CD14-positive monocyte (primary cell): ENCODE measurements at regions not wholly inside any gene's neighbourhood (a gene's known extent, or its start where the extent isn't known, plus 50 kb on each side); places are given as distances from the start of the nearest gene placed in this dataset.

Experiments
- DNase-seq, 3 donors: peaks; one replicate each; pipeline ENCODE4 v3.0.0-alpha.2; 2011 to 2022
- H2AFZ ChIP-seq: 2 replicates; pipeline ENCODE4 v1.6.0; 2012; ENCODE audit warnings: mild to moderate bottlenecking, low read depth, low read length, inconsistent platforms; ENCODE audit not compliant: insufficient read depth, poor library complexity, severe bottlenecking
- H3K27ac ChIP-seq, 2 donors: 1 replicate in 1 of 2; 2 replicates in 1 of 2; pipeline ENCODE4 v1.5.1; 2012 to 2013; ENCODE audit warnings: low read length in 2 of 2, control low read depth in 1 of 2, inconsistent platforms in 1 of 2, low read depth in 1 of 2, mild to moderate bottlenecking in 1 of 2
- H3K27me3 ChIP-seq, 2 donors: one replicate each; pipeline versions ENCODE4 v1.6.0 to v1.6.1; 2011 to 2013; ENCODE audit warnings: low read length in 2 of 2; ENCODE audit not compliant: control insufficient read depth in 2 of 2, insufficient read depth in 2 of 2
- H3K36me3 ChIP-seq, 2 donors: replicated peaks in 1 of 2; 1 replicate in 1 of 2; 2 replicates in 1 of 2; pipeline versions ENCODE4 v1.5.1 to v1.6.1; 2012 to 2013; ENCODE audit warnings: low read length in 2 of 2, control low read depth in 1 of 2, inconsistent platforms in 1 of 2, mild to moderate bottlenecking in 1 of 2; ENCODE audit not compliant: insufficient read depth in 2 of 2, control insufficient read depth in 1 of 2
- H3K4me1 ChIP-seq, 2 donors: 1 replicate in 1 of 2; 2 replicates in 1 of 2; pipeline versions ENCODE4 v1.5.1 to v1.6.1; 2012 to 2013; ENCODE audit warnings: low read length in 2 of 2, control low read depth in 1 of 2, inconsistent platforms in 1 of 2, mild to moderate bottlenecking in 1 of 2, moderate library complexity in 1 of 2; ENCODE audit not compliant: insufficient read depth in 2 of 2, control insufficient read depth in 1 of 2
- H3K4me2 ChIP-seq: replicated peaks from 2 replicates; pipeline ENCODE3; 2012; ENCODE audit warnings: low read length, moderate library complexity, mild to moderate bottlenecking; ENCODE audit not compliant: poor library complexity, severe bottlenecking; ENCODE audit errors: extremely low read depth
- H3K4me3 ChIP-seq, 3 experiments: fragments of 200-600 bp in 1 of 3; sonication (generic) in 1 of 3; replicated peaks in 1 of 3; 1 replicate in 2 of 3; 2 replicates in 1 of 3; pipeline ENCODE4 v1.5.1; 2011 to 2013; ENCODE audit warnings: low read length in 3 of 3, mild to moderate bottlenecking in 3 of 3, control low read depth in 2 of 3, low read depth in 2 of 3, inconsistent platforms in 1 of 3, moderate library complexity in 1 of 3
- H3K79me2 ChIP-seq: 2 replicates; pipeline ENCODE4 v1.6.0; 2012; ENCODE audit warnings: mild to moderate bottlenecking, control low read depth, inconsistent platforms, low read length, moderate library complexity; ENCODE audit not compliant: insufficient read depth
- H3K9ac ChIP-seq: 2 replicates; pipeline ENCODE4 v1.6.0; 2017; ENCODE audit warnings: low read length, mild to moderate bottlenecking; ENCODE audit not compliant: insufficient read depth, poor library complexity, severe bottlenecking
- H3K9me3 ChIP-seq, 2 donors: replicated peaks in 1 of 2; 1 replicate in 1 of 2; 2 replicates in 1 of 2; pipeline versions ENCODE4 v1.5.1 to v1.6.1; 2012 to 2013; ENCODE audit warnings: low read length in 2 of 2, control low read depth in 1 of 2; ENCODE audit not compliant: control insufficient read depth in 1 of 2, insufficient read depth in 1 of 2
- H4K20me1 ChIP-seq: 2 replicates; pipeline ENCODE4 v1.6.0; 2012; ENCODE audit warnings: mild to moderate bottlenecking, low read length, control low read depth, moderate library complexity; ENCODE audit not compliant: insufficient read depth
- H3K27ac Mint-ChIP-seq, 7 donors: one replicate each; pipeline ENCODE4 v1.8.0; 2020; ENCODE audit warnings: mild to moderate bottlenecking in 7 of 7, mixed read lengths in 7 of 7, moderate library complexity in 6 of 7, inconsistent platforms in 2 of 7
- H3K27me3 Mint-ChIP-seq, 3 donors: one replicate each; pipeline ENCODE4 v1.8.0; 2021 to 2022; ENCODE audit warnings: low read depth in 3 of 3, mild to moderate bottlenecking in 3 of 3, mixed read lengths in 3 of 3, moderate library complexity in 3 of 3, inconsistent platforms in 1 of 3
- H3K36me3 Mint-ChIP-seq, 2 donors: one replicate each; pipeline ENCODE4 v1.8.0; 2020; ENCODE audit warnings: mixed read lengths in 2 of 2, inconsistent platforms in 1 of 2, mild to moderate bottlenecking in 1 of 2
- H3K4me1 Mint-ChIP-seq: one replicate; pipeline ENCODE4 v1.8.0; 2020; ENCODE audit warnings: mild to moderate bottlenecking, mixed read lengths
- H3K4me3 Mint-ChIP-seq, 2 donors: one replicate each; pipeline ENCODE4 v1.8.0; 2020; ENCODE audit warnings: mild to moderate bottlenecking in 2 of 2, mixed read lengths in 2 of 2, moderate library complexity in 1 of 2
- H3K9me3 Mint-ChIP-seq, 7 donors: one replicate each; pipeline ENCODE4 v1.8.0; 2020 to 2022; ENCODE audit warnings: mixed read lengths in 7 of 7, mild to moderate bottlenecking in 6 of 7, moderate library complexity in 6 of 7, inconsistent platforms in 2 of 7
- CTCF ChIP-seq: fragments of 200-600 bp; IDR thresholded peaks from one replicate; pipeline ENCODE4 v1.8.0; 2022; ENCODE audit warnings: antibody characterized with exemption, mild to moderate bottlenecking
- WGBS: methylation state at CpG from one replicate; pipeline ENCODE4 v1.1.5; 2013; ENCODE audit warnings: missing lambda C conversion rate; ENCODE audit not compliant: insufficient coverage; 5-methylcytosine and 5-hydroxymethylcytosine counted together
- intact Hi-C, 2 donors: fragments of 100-400 bp; cut with micrococcal nuclease; formaldehyde crosslinking; loops; one replicate each; pipeline versions ENCODE4 v1.15.0 to v1.15.1; 2023

- intact Hi-C loops = no loop called here
- no CpG with 5 or more reads among the region's 1 CpG for WGBS
- H3K27ac Mint-ChIP-seq = no peak overlapping the region
- H3K27me3 Mint-ChIP-seq = no peaks in the 10 kb centered on the region
- H3K79me2 ChIP-seq = no peaks in the 10 kb centered on the region
- H3K9ac ChIP-seq = no peak overlapping the region
- TF ChIP-seq CTCF = no peak
- no peak overlapping the region for H2AFZ ChIP-seq
- H3K36me3 Mint-ChIP-seq = no peaks in the 10 kb centered on the region
- DNase-seq = no peak
- H3K27me3 ChIP-seq = no peaks in the 10 kb centered on the region
- H3K4me2 ChIP-seq = no peak overlapping the region
- H3K9me3 Mint-ChIP-seq = peaks cover 2 to 9% (median 4%) of the 10 kb centered on the region in 7 donors
- no peaks in the 10 kb centered on the region for H4K20me1 ChIP-seq
- no peak overlapping the region for H3K27ac ChIP-seq
- H3K4me3 Mint-ChIP-seq = no peak overlapping the region
- H3K36me3 ChIP-seq = no peaks in the 10 kb centered on the region
- no peak overlapping the region for H3K4me3 ChIP-seq
- no peaks in the 10 kb centered on the region for H3K4me1 Mint-ChIP-seq
- peaks cover 0 to 11% of the 10 kb centered on the region in 2 donors for H3K9me3 ChIP-seq
- no peaks in the 10 kb centered on the region for H3K4me1 ChIP-seq
These were observed 741.6 kb downstream of the FGF9 start for GRCh38 chr13:22412452-22412851.

GRCh38 chr13:22422023-22422422 lies 751.1 kb downstream of the FGF9 start:
- no peaks in the 10 kb centered on the region for H3K36me3 Mint-ChIP-seq
- DNase-seq = no peak
- Histone ChIP-seq H4K20me1 (no peaks in the 10 kb centered on the region), H3K27ac (no peak overlapping the region), H3K27me3 (no peaks in the 10 kb centered on the region), H3K79me2 (no peaks in the 10 kb centered on the region), H3K36me3 (no peaks in the 10 kb centered on the region), H3K4me3 (no peak overlapping the region), H3K4me2 (no peak overlapping the region), H2AFZ (no peak overlapping the region), H3K4me1 (no peaks in the 10 kb centered on the region), H3K9me3 (peaks cover 4 to 6% of the 10 kb centered on the region in 2 donors), H3K9ac (no peak overlapping the region)
- no peaks in the 10 kb centered on the region for H3K4me1 Mint-ChIP-seq
- no peak for TF ChIP-seq CTCF
- H3K4me3 Mint-ChIP-seq = no peak overlapping the region
- H3K27me3 Mint-ChIP-seq = no peaks in the 10 kb centered on the region
- intact Hi-C loops = no loop called here
- no peak overlapping the region for H3K27ac Mint-ChIP-seq
- peaks cover 1 to 10% (median 7%) of the 10 kb centered on the region in 7 donors for H3K9me3 Mint-ChIP-seq
